GM23338 (cell line): ENCODE measurements at regions not wholly inside any gene's neighbourhood (a gene's known extent, or its start where the extent isn't known, plus 50 kb on each side); places are given as distances from the start of the nearest gene placed in this dataset.

ENCODE experiments used
- ATAC-seq: fragments of 200-7000 bp; cut with Tn5 transposase; 3 replicates; pipeline ENCODE4 v1.9.1; 2020
- DNase-seq: peaks from one replicate; pipeline ENCODE4 v3.0.0-alpha.2; 2015; ENCODE audit warnings: low spot score
- H2AFZ ChIP-seq: fragments of 200-600 bp; sonication (generic); 2 replicates; pipeline ENCODE4 v1.8.0; 2016; ENCODE audit warnings: antibody characterized with exemption, mild to moderate bottlenecking, moderate library complexity
- H3F3A ChIP-seq: fragments of 200-600 bp; sonication (generic); replicated peaks from 2 replicates; pipeline ENCODE4 v1.8.0; 2017; ENCODE audit warnings: antibody characterized with exemption, mixed run types, low read depth
- H3K27ac ChIP-seq: fragments of 200-600 bp; sonication (generic); 2 replicates; pipeline ENCODE4 v1.6.1; 2016; ENCODE audit warnings: low read depth
- H3K27me3 ChIP-seq: fragments of 200-600 bp; sonication (generic); 2 replicates; pipeline ENCODE4 v1.8.0; 2016; ENCODE audit warnings: mild to moderate bottlenecking, mixed run types, moderate library complexity; ENCODE audit not compliant: insufficient read depth
- H3K36me3 ChIP-seq: fragments of 200-600 bp; sonication (generic); 2 replicates; pipeline ENCODE4 v1.8.0; 2016; ENCODE audit warnings: mild to moderate bottlenecking; ENCODE audit not compliant: insufficient read depth
- H3K4me1 ChIP-seq: fragments of 200-600 bp; sonication (generic); 2 replicates; pipeline ENCODE4 v1.8.0; 2016; ENCODE audit warnings: mild to moderate bottlenecking, moderate library complexity; ENCODE audit not compliant: insufficient read depth
- H3K4me2 ChIP-seq: fragments of 200-600 bp; sonication (generic); 2 replicates; pipeline ENCODE4 v1.7.1; 2017; ENCODE audit warnings: mixed run types
- H3K4me3 ChIP-seq: fragments of 200-600 bp; sonication (generic); 2 replicates; pipeline ENCODE4 v1.6.1; 2016; ENCODE audit warnings: mixed run types
- H3K79me2 ChIP-seq: fragments of 200-600 bp; sonication (generic); replicated peaks from 2 replicates; pipeline ENCODE4 v1.8.0; 2017; ENCODE audit warnings: mild to moderate bottlenecking; ENCODE audit not compliant: insufficient read depth
- H3K9me2 ChIP-seq: fragments of 200-600 bp; sonication (generic); 2 replicates; pipeline ENCODE4 v1.8.0; 2017; ENCODE audit not compliant: insufficient read depth
- H4K20me1 ChIP-seq: fragments of 200-600 bp; sonication (generic); replicated peaks from 2 replicates; pipeline ENCODE4 v1.8.0; 2017; ENCODE audit warnings: mild to moderate bottlenecking; ENCODE audit not compliant: insufficient read depth
- H3K27ac Mint-ChIP-seq: 2 replicates; pipeline ENCODE4 v1.8.0; 2020; ENCODE audit warnings: inconsistent platforms, mild to moderate bottlenecking, moderate library complexity, mixed read lengths
- H3K27me3 Mint-ChIP-seq: 3 replicates; pipeline ENCODE4 v1.8.0; 2022; ENCODE audit warnings: low read depth, mild to moderate bottlenecking, moderate library complexity, mixed read lengths, inconsistent platforms; ENCODE audit not compliant: insufficient read depth, poor library complexity
- H3K36me3 Mint-ChIP-seq: 3 replicates; pipeline ENCODE4 v1.8.0; 2021; ENCODE audit warnings: low read depth, mild to moderate bottlenecking, inconsistent platforms, moderate library complexity, mixed read lengths
- H3K4me1 Mint-ChIP-seq: 3 replicates; pipeline ENCODE4 v1.8.0; 2020; ENCODE audit warnings: mild to moderate bottlenecking, inconsistent platforms, mixed read lengths
- H3K4me3 Mint-ChIP-seq: 3 replicates; pipeline ENCODE4 v1.8.0; 2021; ENCODE audit warnings: moderate library complexity, mild to moderate bottlenecking, inconsistent platforms, mixed read lengths
- H3K9me3 Mint-ChIP-seq: 3 replicates; pipeline ENCODE4 v1.8.0; 2020; ENCODE audit warnings: moderate library complexity, mild to moderate bottlenecking, inconsistent platforms, mixed read lengths
- CREB1 ChIP-seq: fragments of 250-450 bp; sonication (Bioruptor Pico); IDR thresholded peaks from 2 replicates; pipeline ENCODE4 v1.5.0; 2020; ENCODE audit warnings: low read depth, mild to moderate bottlenecking, moderate library complexity
- EZH2 ChIP-seq: fragments of 200-600 bp; sonication (generic); IDR thresholded peaks from one replicate; pipeline ENCODE4 v1.8.0; 2017; ENCODE audit warnings: antibody characterized with exemption, mild to moderate bottlenecking, low read depth; ENCODE audit not compliant: unreplicated experiment
- EZH2phosphoT487 ChIP-seq: fragments of 200-600 bp; sonication (generic); IDR thresholded peaks from one replicate; pipeline ENCODE4 v1.8.1; 2018; ENCODE audit warnings: antibody characterized with exemption; ENCODE audit not compliant: unreplicated experiment
- NANOG ChIP-seq: IDR thresholded peaks from 2 replicates; pipeline ENCODE4 v1.6.1; 2016; ENCODE audit warnings: antibody characterized with exemption, borderline replicate concordance
- POLR2AphosphoS5 ChIP-seq: IDR thresholded peaks from 2 replicates; pipeline ENCODE4 v1.6.1; 2016; ENCODE audit warnings: antibody characterized with exemption, low read depth
- ZNF114 ChIP-seq: fragments of 250-450 bp; sonication (Bioruptor Pico); IDR thresholded peaks from 2 replicates; pipeline ENCODE4 v1.5.0; 2020; ENCODE audit warnings: mild to moderate bottlenecking, moderate library complexity
- ZNF331 ChIP-seq: fragments of 250-450 bp; sonication (Bioruptor Pico); IDR thresholded peaks from 2 replicates; pipeline ENCODE4 v1.5.0; 2020; ENCODE audit warnings: low read depth, mild to moderate bottlenecking, moderate library complexity
- TF ChIP-seq, protein P1 (sequence below), 2 experiments: fragments of 200-600 bp in 1 of 2; sonication (generic) in 1 of 2; conservative IDR thresholded peaks; 2 replicates each; pipeline versions ENCODE4 v1.5.1 to v1.6.1; 2016 to 2017; ENCODE audit warnings: antibody characterized with exemption in 2 of 2, low read depth in 2 of 2, mild to moderate bottlenecking in 2 of 2, moderate library complexity in 1 of 2
- TF ChIP-seq, protein P2 (sequence below): IDR thresholded peaks from 2 replicates; pipeline ENCODE4 v1.6.1; 2016; ENCODE audit warnings: antibody characterized with exemption
- TF ChIP-seq, protein P3 (sequence below): IDR thresholded peaks from one replicate; pipeline ENCODE4 v1.6.1; 2018; ENCODE audit warnings: antibody characterized with exemption; ENCODE audit not compliant: unreplicated experiment
- TF ChIP-seq, protein P4 (sequence below): fragments of 250-450 bp; sonication (Bioruptor Pico); IDR thresholded peaks from 2 replicates; pipeline ENCODE4 v1.5.0; 2020; ENCODE audit warnings: mild to moderate bottlenecking, moderate library complexity

DNA sequence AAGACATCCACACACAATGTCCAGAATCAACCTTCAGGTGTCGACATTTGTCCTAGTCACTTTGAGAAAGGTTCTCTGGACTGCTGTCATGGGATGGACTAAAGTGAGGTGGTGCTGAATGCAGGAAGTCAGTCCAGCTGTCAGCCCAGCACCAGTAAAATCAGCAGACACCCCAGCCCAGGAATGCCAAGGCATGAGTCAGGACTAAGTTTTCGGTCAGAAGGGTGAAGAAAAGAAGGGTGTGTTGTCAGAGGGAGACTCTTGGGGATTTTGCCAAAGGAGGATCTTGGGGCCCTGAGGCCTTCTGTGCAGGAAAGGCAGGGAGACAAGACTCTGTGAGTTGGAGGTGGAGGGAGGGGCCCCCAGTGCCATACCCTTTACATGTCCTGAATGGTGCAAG, 69.0 kb upstream of the XPA start (continued):
- TF ChIP-seq, protein P1, sequence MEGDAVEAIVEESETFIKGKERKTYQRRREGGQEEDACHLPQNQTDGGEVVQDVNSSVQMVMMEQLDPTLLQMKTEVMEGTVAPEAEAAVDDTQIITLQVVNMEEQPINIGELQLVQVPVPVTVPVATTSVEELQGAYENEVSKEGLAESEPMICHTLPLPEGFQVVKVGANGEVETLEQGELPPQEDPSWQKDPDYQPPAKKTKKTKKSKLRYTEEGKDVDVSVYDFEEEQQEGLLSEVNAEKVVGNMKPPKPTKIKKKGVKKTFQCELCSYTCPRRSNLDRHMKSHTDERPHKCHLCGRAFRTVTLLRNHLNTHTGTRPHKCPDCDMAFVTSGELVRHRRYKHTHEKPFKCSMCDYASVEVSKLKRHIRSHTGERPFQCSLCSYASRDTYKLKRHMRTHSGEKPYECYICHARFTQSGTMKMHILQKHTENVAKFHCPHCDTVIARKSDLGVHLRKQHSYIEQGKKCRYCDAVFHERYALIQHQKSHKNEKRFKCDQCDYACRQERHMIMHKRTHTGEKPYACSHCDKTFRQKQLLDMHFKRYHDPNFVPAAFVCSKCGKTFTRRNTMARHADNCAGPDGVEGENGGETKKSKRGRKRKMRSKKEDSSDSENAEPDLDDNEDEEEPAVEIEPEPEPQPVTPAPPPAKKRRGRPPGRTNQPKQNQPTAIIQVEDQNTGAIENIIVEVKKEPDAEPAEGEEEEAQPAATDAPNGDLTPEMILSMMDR (conservative IDR thresholded peaks at IDR 0.05; ENCODE audit: low read depth in 2 of 2) = no peak
- no peak for TF ChIP-seq POLR2AphosphoS5

DNA sequence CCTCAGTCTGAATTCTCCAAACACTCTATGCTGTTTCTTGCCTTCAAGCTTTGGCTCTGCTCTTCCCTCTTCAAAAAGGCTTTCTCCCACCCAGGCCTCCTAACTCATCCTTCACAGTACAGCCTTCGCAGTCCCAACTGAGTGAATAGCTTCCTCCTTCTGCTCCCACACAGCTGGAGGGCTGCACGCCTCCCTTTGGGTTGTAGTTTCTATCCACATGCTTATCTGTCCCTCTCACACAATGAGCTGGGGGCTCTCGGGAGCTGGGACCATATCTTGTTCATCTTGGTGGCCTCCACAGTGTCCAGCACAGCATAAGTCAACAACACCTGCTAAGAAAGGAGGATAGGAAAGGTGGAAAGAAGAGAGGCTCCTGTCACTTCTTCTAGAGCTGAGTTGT, 69.5 kb upstream of the XPA start:
- no peak overlapping the region for H3K27ac ChIP-seq
- H3K36me3 ChIP-seq = no peaks in the 10 kb centered on the region
- ATAC-seq = no peak
- H3K4me1 ChIP-seq = no peaks in the 10 kb centered on the region
- no peaks in the 10 kb centered on the region for H4K20me1 ChIP-seq
- peaks cover 10% of the 10 kb centered on the region for H3K4me1 Mint-ChIP-seq
- H3K4me3 ChIP-seq = no peak overlapping the region
- no peaks in the 10 kb centered on the region for H3K79me2 ChIP-seq
- H3K9me3 Mint-ChIP-seq = no peaks in the 10 kb centered on the region
- H2AFZ ChIP-seq = no peak overlapping the region
- H3K27me3 Mint-ChIP-seq = peaks cover 13% of the 10 kb centered on the region
- 0 out of 2 replicates have a peak, but pooled peaks cover 2% of the 10 kb centered on the region for H3K9me2 ChIP-seq
- H3K4me2 ChIP-seq = no peak overlapping the region
- H3K36me3 Mint-ChIP-seq = no peaks in the 10 kb centered on the region
- H3K4me3 Mint-ChIP-seq = no peak overlapping the region
- no peaks in the 10 kb centered on the region for H3F3A ChIP-seq
- H3K27me3 ChIP-seq = no peaks in the 10 kb centered on the region
- no peak overlapping the region for H3K27ac Mint-ChIP-seq
- no peak for DNase-seq
- TF ChIP-seq, protein P2, sequence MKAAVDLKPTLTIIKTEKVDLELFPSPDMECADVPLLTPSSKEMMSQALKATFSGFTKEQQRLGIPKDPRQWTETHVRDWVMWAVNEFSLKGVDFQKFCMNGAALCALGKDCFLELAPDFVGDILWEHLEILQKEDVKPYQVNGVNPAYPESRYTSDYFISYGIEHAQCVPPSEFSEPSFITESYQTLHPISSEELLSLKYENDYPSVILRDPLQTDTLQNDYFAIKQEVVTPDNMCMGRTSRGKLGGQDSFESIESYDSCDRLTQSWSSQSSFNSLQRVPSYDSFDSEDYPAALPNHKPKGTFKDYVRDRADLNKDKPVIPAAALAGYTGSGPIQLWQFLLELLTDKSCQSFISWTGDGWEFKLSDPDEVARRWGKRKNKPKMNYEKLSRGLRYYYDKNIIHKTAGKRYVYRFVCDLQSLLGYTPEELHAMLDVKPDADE = no peak
- no peak for TF ChIP-seq ZNF114
- TF ChIP-seq, protein P3, sequence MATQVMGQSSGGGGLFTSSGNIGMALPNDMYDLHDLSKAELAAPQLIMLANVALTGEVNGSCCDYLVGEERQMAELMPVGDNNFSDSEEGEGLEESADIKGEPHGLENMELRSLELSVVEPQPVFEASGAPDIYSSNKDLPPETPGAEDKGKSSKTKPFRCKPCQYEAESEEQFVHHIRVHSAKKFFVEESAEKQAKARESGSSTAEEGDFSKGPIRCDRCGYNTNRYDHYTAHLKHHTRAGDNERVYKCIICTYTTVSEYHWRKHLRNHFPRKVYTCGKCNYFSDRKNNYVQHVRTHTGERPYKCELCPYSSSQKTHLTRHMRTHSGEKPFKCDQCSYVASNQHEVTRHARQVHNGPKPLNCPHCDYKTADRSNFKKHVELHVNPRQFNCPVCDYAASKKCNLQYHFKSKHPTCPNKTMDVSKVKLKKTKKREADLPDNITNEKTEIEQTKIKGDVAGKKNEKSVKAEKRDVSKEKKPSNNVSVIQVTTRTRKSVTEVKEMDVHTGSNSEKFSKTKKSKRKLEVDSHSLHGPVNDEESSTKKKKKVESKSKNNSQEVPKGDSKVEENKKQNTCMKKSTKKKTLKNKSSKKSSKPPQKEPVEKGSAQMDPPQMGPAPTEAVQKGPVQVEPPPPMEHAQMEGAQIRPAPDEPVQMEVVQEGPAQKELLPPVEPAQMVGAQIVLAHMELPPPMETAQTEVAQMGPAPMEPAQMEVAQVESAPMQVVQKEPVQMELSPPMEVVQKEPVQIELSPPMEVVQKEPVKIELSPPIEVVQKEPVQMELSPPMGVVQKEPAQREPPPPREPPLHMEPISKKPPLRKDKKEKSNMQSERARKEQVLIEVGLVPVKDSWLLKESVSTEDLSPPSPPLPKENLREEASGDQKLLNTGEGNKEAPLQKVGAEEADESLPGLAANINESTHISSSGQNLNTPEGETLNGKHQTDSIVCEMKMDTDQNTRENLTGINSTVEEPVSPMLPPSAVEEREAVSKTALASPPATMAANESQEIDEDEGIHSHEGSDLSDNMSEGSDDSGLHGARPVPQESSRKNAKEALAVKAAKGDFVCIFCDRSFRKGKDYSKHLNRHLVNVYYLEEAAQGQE = no peak
- no peak for TF ChIP-seq CREB1 (CRISPR knock-in tag)
- TF ChIP-seq, protein P4, sequence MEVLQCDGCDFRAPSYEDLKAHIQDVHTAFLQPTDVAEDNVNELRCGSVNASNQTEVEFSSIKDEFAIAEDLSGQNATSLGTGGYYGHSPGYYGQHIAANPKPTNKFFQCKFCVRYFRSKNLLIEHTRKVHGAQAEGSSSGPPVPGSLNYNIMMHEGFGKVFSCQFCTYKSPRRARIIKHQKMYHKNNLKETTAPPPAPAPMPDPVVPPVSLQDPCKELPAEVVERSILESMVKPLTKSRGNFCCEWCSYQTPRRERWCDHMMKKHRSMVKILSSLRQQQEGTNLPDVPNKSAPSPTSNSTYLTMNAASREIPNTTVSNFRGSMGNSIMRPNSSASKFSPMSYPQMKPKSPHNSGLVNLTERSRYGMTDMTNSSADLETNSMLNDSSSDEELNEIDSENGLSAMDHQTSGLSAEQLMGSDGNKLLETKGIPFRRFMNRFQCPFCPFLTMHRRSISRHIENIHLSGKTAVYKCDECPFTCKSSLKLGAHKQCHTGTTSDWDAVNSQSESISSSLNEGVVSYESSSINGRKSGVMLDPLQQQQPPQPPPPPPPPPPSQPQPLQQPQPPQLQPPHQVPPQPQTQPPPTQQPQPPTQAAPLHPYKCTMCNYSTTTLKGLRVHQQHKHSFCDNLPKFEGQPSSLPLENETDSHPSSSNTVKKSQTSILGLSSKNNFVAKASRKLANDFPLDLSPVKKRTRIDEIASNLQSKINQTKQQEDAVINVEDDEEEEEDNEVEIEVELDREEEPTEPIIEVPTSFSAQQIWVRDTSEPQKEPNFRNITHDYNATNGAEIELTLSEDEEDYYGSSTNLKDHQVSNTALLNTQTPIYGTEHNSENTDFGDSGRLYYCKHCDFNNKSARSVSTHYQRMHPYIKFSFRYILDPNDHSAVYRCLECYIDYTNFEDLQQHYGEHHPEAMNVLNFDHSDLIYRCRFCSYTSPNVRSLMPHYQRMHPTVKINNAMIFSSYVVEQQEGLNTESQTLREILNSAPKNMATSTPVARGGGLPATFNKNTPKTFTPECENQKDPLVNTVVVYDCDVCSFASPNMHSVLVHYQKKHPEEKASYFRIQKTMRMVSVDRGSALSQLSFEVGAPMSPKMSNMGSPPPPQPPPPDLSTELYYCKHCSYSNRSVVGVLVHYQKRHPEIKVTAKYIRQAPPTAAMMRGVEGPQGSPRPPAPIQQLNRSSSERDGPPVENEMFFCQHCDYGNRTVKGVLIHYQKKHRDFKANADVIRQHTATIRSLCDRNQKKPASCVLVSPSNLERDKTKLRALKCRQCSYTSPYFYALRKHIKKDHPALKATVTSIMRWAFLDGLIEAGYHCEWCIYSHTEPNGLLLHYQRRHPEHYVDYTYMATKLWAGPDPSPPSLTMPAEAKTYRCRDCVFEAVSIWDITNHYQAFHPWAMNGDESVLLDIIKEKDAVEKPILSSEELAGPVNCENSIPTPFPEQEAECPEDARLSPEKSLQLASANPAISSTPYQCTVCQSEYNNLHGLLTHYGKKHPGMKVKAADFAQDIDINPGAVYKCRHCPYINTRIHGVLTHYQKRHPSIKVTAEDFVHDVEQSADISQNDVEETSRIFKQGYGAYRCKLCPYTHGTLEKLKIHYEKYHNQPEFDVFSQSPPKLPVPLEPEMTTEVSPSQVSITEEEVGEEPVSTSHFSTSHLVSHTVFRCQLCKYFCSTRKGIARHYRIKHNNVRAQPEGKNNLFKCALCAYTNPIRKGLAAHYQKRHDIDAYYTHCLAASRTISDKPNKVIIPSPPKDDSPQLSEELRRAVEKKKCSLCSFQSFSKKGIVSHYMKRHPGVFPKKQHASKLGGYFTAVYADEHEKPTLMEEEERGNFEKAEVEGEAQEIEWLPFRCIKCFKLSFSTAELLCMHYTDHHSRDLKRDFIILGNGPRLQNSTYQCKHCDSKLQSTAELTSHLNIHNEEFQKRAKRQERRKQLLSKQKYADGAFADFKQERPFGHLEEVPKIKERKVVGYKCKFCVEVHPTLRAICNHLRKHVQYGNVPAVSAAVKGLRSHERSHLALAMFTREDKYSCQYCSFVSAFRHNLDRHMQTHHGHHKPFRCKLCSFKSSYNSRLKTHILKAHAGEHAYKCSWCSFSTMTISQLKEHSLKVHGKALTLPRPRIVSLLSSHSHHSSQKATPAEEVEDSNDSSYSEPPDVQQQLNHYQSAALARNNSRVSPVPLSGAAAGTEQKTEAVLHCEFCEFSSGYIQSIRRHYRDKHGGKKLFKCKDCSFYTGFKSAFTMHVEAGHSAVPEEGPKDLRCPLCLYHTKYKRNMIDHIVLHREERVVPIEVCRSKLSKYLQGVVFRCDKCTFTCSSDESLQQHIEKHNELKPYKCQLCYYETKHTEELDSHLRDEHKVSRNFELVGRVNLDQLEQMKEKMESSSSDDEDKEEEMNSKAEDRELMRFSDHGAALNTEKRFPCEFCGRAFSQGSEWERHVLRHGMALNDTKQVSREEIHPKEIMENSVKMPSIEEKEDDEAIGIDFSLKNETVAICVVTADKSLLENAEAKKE (CRISPR knock-in tag) = no peak
- TF ChIP-seq EZH2 = no peak
- TF ChIP-seq, protein P1 (conservative IDR thresholded peaks at IDR 0.05; ENCODE audit: low read depth in 2 of 2) = no peak
- TF ChIP-seq ZNF331 = no peak
- TF ChIP-seq EZH2phosphoT487 = no peak
- TF ChIP-seq NANOG = no peak
